Cardiac septum (tissue), 1 donor: ENCODE measurements at regions not wholly inside any gene's neighbourhood (a gene's known extent, or its start where the extent isn't known, plus 50 kb on each side); places are given as distances from the start of the nearest gene placed in this dataset.
"Not testable (repeated sequence)": the region's sequence is repeated elsewhere in the genome, so short reads cannot be mapped to it uniquely, and the experiment has no call there.

Source experiments
- DNase-seq: peaks from one replicate; pipeline ENCODE4 v3.0.0-alpha.2; 2020; ENCODE audit warnings: low spot score
- intact Hi-C: fragments of 100-400 bp; cut with DNase I; formaldehyde crosslinking; loops from one replicate; pipeline ENCODE4 v1.14.0; 2022
- donor health status: DM: no; HTN: no; CAD: no.

DNA sequence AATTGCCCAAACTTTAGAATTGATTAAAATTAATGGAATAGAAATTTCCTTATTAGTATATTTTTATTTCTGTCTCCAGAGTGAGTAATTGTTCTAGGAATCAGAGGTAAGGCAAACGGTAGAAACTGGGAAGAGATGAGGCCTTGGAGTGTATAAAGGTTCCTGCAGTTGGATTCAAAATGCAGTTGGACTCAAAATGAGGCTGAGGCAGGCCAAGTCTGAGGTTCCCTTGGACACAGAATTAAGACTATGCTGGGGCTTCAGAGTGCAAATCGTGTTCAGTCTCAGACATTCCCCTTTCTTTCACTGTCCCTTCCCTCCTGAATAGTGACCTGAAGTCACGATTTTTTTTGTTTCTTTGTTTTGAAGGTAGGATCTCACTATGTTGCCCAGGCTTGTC is 746.9 kb upstream of the NRXN1 start:
- intact Hi-C loops, result no loop called here
- no peak for DNase-seq

DNA sequence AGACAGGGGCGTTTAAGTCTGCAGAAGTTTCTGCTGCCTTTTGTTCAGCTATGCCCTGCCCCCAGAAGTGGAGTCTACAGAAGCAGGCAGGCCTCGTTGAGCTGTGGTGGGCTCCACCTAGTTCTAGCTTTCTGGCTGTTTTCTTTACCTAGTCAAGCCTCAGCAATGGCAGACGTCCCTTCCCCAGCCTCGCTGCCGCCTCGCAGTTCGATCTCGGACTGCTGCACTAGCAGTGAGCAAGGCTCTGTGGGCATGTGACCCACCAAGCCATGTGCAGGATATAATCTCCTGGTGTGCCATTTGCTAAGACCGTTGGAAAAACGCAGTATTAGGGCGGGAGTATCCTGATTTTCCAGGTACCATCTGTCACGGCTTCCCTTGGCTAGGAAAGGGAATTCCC is 742.7 kb upstream of the NRXN1 start:
- DNase-seq, intact Hi-C loops: not testable (repeated sequence)

DNA sequence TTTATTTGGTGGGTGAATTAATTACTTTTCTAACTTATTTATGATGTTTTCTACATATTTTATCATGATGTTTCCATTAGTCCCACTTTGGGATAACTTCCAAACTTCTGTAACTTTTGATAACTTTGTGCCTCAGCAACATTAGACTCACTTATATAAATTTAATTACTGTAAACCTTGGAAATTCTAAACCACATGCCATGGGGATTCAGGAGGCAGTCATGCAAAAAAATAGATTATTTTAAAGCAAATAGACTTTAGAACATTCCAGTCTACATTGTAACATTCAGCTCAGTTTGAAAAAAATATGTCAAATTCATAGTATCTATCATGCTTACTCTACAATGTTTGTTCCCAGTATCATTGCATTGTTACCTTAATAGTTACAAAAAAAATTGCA is 728.5 kb upstream of the NRXN1 start:
- intact Hi-C loops, result no loop called here
- no peak for DNase-seq

DNA sequence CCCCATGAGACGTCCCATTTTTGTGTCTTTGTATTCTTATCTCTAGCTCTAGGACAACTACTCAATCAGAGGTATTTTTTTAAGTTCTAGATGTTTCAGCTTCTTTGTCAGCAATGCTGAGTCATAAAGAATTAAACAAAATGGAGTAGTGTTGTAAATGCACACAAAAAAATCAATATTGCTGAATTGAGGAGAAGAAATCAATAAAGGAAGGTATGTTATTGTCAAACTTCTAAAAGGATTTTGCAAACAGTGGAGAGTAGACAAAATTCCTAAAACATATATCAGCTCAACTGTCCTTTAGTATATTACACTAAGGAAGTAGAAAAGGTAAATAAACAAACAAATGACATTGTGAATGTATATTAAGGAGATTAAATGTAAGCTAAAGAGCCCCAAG is 726.1 kb upstream of the NRXN1 start:
- no peak for DNase-seq
- intact Hi-C loops, result no loop called here

DNA sequence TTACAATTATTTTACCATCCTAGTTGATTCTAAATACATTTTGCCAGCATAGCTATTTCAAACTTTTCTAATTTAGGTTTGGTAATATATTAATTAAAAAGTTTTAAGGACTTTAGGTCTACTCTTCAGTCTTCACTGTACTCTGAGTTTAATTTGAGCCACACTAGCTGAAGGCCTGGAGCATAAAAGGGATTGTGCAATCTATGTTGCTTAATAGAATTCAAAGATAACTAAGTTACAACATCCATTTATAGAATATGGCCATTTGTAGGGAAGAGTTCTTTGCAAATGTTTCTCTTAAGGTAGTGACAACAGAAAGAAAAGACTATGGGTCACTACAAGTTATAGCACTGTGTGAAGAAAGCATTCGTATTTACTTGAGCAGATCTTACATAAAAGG is 702.2 kb upstream of the NRXN1 start:
- intact Hi-C loops, result no loop called here
- no peak for DNase-seq

DNA sequence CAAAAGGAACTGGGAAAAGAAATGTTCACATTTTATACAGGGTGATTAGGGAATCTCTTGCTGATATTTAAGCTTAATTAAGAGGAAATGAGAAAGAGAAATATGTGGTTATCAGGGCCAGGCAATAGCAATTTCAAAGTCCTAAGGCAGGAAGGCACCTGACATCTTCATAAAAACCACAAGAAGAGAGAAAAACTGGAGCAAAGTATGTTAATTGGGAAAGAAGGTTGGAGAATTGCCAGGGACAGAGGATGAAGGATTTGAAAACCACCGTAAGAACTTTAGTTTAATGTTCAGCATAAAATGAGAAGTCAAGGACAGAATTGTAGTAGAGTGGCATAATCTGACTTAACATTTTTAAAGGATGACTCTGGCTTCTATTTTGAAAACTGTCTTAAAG is 691.8 kb upstream of the NRXN1 start:
- no peak for DNase-seq
- intact Hi-C loops, result no loop called here

DNA sequence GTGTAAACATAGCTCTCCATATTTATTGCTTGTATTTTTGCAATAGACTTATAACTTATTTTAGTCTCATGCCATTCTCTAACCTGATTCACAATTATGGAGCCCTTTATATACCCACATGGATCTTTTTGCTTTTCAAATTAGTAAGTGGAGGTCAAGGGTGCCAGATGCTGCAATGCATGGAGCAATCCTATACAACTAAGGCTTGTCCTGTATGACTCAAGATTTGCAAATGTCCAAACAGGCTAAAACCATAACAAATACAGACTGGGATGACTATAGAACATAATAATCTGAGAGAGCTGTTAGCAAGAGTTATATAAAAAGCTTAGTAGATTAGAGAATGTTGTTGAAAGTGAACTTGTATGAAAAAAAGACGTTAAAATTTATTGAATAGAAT is 690.4 kb upstream of the NRXN1 start:
- DNase-seq, result no peak
- intact Hi-C loops, result no loop called here

DNA sequence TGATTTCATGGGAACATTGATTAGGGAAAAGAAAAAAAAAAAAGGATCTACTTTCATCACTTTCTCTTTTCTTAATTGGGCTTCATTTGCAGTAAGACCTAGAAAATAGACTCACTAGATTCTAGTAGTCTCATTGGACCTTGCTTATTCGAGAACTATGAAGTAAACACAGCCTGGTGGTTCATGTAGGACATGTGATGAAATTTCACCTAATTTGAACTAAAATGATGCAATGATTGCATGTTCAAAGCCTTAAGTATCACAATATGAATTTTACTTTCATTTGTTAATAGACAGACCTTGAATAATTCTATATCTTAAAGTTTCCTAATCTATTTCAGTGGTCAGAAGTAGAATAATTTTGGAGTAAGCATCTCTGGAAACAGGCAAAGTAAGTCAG is 688.9 kb upstream of the NRXN1 start:
- no peak for DNase-seq
- intact Hi-C loops, result no loop called here

DNA sequence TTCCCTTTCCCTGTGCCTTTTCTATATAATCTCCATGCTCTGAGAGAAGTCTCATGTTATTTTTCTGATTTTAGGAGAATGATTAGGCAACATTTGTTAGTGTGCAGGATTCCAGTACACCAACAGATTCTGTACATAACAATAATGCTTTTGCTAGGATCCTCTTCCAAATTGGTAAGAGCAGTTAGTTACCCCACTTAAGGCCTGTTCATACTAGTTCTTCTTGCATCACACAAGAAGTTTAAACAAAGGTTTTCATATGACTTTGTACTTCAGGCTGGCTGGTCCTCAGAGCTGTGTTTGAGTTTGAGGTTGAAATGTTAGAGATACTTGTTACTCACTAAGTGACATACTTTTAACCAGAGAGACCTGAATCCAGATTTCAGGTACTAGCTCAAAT is 686.9 kb upstream of the NRXN1 start:
- intact Hi-C loops, result no loop called here

DNA sequence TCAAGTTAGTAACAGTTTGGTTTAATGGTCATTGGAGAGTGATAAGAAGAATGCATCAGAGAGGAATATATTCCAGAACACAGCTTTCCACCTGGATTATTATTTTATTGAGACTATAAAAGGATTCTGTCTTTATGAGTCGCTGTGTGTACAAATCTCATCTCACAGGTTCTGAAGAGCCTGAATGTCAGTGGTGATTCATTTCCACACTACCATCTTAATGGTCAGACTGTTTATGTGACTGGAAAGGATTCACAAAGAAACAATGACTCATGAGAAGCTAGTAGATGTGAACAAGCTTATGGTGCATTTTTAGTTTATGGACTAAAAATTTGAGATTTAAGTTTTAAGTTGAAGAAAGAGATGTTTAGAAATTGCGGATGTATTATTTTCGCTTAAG is 685.4 kb upstream of the NRXN1 start:
- no peak for DNase-seq
- intact Hi-C loops, result no loop called here

More for the DNA sequence above, 686.9 kb upstream of the NRXN1 start:
- no peak for DNase-seq

DNA sequence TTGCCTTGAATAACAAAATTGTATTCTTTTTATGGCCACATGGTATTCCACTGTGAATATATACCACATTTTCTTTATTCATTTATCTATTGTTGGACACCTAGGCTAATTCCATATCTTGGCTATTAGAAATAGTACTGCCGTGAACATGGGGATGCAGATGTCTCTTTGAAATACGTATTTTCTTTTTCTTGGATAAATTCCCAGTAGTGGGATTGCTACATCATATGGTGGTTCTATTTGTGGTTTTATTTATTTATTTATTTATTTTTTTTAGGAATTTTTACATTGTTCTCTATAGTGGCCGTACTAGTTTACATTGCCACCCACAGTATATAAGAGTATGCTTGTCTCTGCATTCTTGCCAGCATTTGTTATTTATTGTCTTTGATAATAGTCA is 679.8 kb upstream of the NRXN1 start:
- DNase-seq, result no peak
- intact Hi-C loops, result no loop called here

DNA sequence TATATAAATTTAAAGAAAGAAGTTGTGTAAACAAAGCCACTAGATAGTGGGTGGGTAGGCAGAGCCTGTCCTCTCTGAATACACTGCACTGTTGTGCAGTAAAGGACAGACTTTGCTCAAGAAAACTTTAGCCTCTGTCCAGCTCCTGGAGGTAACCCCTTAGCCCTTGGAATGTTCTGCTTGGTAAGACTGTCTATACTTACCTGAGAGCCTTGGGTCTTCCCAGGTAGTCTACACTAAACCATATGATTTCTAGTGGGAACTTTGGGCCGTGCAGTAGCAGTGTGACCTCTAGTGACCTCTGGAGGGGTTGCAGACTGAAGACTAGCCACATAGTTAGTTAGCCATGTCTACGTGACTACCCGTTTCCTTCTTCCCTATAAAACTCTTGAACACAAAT is 678.3 kb upstream of the NRXN1 start:
- intact Hi-C loops, result no loop called here
- DNase-seq, result no peak

DNA sequence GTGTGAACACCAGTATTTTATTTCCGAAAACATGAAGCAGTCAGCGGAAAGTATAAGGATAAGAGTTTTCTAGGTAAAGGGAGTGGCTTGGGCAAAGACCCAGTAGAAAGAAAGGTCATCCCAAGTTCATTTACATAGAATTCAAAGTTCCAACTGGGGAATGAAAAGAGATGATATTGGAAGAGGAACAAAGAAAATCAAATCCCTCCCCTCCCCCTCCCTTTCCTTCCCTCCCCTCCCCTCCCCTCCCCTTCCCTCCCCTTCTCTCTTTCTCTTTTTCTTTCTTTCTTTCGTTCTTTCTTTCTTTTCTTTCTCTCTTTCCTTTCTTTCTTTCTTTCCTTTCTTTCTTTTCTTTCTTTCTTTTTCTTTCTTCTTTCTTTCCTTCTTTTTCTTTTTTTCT is 675.7 kb upstream of the NRXN1 start:
- no peak for DNase-seq
- intact Hi-C loops, result no loop called here

DNA sequence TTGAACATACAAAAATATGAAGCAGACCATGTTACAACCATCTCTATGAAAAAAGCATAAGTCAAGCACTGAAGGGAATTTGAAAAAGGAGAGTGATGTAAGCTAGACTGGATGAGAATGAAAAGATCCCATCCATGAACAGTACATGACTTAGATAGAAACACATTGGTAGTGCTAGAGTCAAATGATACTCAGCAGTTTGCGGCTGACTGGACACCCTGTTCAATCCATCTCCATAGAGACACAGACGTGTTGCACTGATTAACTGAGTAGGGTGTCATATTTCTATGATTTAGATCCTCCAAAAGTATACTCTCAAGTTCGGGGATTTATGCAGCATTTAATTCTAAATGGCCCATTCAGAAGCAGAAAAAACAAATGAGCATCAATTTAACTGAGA is 674.3 kb upstream of the NRXN1 start:
- no peak for DNase-seq
- intact Hi-C loops, result no loop called here

DNA sequence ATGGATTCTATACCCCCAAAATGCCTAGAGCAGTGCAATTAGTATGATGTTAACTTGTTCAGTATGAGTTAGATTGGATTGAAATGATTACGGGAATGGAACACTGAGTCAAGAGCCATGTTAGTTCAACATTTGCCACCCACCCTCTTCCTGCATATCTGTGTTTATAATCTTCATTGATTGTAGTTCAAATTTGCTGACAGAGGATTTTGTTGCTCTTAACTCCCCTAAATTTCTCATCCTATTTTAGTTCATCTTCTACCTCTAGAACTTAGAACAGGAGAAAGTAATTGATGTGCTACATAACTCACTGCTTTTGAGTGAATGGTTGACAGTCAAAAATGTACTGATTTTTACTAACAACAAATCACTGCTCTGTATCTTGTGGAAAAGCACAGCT is 673.5 kb upstream of the NRXN1 start:
- intact Hi-C loops, result no loop called here
- DNase-seq, result no peak

DNA sequence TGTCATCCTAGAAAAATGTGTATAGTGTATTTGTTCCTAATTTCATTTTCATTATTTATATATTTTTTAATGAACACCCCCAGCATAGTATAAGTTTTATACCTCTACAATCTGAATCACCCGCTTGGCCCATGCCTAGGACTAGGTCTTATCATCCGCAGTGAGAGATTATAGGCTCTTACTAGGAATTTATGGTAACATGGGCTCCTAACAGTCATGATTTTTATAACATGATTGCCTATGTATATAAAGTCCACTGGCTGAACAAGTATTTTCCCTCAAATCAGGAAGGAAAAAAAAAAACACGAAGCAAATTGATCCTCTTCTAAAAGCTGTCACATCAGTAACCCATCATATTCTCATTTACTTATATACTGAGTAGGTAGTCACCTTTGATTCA is 666.1 kb upstream of the NRXN1 start:
- no peak for DNase-seq
- intact Hi-C loops, result no loop called here

DNA sequence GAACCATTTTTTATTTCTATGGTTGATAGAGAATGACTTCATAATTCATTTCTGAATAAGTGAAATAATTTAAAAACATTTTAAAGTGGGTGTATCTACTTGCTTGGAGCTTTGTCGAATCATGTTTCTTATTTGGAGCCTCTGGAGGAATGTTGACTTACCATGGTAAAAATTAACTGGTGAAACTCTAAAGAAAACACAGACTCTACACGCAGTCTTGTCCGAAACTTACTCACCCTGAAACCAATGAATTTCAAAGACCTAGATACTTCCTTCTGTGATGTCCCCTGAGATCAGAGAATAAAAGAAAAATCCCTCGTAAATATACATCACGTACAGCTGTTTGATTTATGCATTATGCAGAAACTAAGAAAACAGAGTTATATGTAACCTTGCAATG is 665.2 kb upstream of the NRXN1 start:
- DNase-seq, result no peak
- intact Hi-C loops, result no loop called here

DNA sequence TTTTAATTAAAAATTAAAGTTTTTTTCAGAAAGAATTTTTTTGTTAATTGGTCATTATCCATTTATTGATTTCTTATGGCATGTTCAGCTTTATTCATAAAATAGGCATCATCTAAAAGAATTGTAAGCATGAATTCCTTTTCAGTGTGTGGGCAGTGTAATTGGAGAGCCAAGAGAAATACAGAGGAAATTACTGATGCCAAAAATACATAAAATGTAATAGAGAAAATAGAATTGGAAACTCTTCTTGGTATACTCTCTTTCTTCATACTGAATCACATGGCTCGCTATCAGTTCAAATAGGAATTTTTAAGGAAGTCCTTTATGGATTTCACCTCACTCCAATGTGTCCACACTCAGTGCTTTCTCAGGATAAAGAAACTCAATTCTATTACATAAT is 663.6 kb upstream of the NRXN1 start:
- DNase-seq, result no peak
- intact Hi-C loops, result no loop called here

DNA sequence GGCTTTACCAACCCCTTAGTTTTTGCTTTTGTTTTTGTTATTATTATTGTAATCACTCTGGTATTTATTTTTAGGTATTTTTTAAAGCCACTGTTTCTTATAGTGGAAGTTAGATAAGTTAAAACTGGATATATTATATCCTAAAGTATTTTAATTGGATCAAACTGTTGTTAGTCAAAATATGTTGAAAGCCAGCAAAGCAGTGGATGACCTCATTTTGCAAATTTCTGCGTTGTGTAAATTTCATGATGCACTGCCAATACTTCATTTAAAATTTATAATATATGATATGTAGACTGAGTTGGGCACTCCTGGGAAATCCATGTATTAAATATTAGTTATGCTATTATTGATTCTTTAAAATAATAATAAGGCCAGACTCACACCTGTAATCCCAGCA is 661.7 kb upstream of the NRXN1 start:
- intact Hi-C loops, result no loop called here
- no peak for DNase-seq

DNA sequence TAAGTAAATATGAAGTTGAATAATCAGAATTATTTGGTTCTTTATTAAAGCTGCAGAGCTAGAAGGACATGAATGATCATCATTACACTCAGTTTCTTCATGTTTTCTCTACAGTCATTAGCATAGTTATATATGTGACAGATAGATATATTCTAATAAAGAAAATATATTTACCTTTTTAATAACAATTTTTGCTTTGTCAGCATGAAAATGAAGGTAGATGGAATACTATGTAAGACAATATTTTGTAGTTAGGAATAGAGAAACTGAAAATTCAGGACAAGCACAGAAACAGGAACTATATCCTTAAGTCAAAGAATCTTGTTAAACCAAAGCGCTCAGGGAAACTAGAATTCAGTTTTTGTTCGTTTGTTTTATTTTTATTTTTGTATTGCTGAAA is 649.9 kb upstream of the NRXN1 start:
- DNase-seq, result no peak
- intact Hi-C loops, result no loop called here

DNA sequence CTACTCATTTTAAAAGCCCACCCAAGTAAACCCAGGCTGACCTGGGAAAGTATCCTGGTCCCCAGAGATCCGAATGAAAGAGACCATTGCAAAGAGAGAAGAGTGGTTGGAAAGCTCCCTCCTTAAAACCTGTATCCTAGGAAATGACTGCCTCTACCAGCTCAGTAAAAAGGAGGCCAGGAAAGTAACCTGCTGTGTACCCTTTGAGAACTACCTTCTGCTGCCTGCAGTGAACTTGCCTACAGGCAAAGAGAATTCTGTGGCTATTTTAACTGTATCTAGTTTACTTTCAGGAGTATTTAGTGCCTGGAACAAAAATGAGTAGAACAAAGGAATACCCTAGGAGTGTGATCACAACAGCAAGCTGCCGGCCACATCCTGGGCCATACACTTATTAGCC is 641.7 kb upstream of the NRXN1 start:
- intact Hi-C loops, result no loop called here
- DNase-seq, result no peak

DNA sequence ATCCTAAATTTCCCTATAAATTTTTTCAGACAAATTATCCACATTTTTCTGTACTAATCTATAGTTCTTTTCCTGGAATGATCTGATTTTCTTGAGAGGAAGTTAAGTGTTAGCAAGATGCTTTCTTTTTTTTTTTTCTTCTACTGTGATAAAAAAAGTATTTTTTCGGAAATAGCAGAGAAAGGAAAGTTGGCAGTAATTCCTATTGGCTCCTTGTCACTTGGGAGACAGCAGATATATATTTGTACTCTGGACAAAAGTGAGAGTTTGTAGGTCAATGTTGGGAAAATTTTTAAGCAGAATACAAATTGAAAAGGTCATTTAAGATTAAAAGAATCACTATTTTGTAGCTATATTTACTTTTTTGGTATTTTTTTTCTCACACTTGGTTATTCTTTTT is 635.7 kb upstream of the NRXN1 start:
- intact Hi-C loops, result no loop called here
- DNase-seq, result no peak

DNA sequence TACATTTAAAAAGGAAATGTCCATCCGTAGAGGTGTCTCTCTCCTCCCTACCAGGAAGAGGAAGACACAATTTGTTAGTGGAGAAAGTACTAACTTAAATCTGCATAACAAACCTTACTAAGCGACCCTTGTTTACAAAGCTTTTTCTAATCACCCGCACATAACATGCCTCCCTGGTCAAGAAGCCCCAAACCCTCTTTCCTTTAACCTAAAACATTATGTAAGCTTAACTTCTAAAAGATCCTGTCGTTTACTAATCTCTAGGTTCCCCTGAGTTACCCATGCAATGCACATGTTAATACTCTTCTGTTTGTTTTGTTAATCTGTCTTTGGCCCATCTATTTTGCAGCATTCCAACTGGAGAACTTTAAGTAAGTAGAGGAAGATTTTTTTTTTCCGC is 630.3 kb upstream of the NRXN1 start:
- no peak for DNase-seq
- intact Hi-C loops, result no loop called here
